Keratinocyte (primary cell): ENCODE measurements at regions not wholly inside any gene's neighbourhood (a gene's known extent, or its start where the extent isn't known, plus 50 kb on each side); places are given as distances from the start of the nearest gene placed in this dataset.

Experiments used
- DNase-seq: peaks from one replicate; pipeline ENCODE4 v3.0.0-alpha.2; 2011; ENCODE audit warnings: low read depth, missing footprints, low spot score
- FAIRE-seq: peaks from 2 replicates; lab custom pipeline; 2011; peaks lifted over from hg19 to GRCh38; lab: Jason Lieb, UNC
- H2AFZ ChIP-seq: 2 replicates; pipeline ENCODE4 v1.6.0; 2012; ENCODE audit warnings: low read length, control low read depth, inconsistent platforms; ENCODE audit not compliant: control insufficient read depth
- H3K27ac ChIP-seq: 2 replicates; pipeline ENCODE4 v1.5.1; 2011; ENCODE audit warnings: low read length; ENCODE audit not compliant: control insufficient read depth, insufficient read depth
- H3K27me3 ChIP-seq: 3 replicates; pipeline ENCODE4 v1.6.0; 2011; ENCODE audit warnings: low read length; ENCODE audit not compliant: control insufficient read depth, insufficient read depth; ENCODE audit errors: extremely low read depth
- H3K36me3 ChIP-seq, 2 experiments: 2 replicates in 1 of 2; 3 replicates in 1 of 2; pipeline ENCODE4 v1.5.1; 2011; ENCODE audit warnings: low read length in 2 of 2, mild to moderate bottlenecking in 1 of 2; ENCODE audit not compliant: control insufficient read depth in 2 of 2, insufficient read depth in 2 of 2; ENCODE audit errors: extremely low read depth in 1 of 2
- H3K4me1 ChIP-seq: 3 replicates; pipeline ENCODE4 v1.5.1; 2011; ENCODE audit warnings: low read length; ENCODE audit not compliant: control insufficient read depth, insufficient read depth; ENCODE audit errors: extremely low read depth
- H3K4me2 ChIP-seq: 3 replicates; pipeline ENCODE4 v1.6.0; 2011; ENCODE audit warnings: low read depth, low read length; ENCODE audit not compliant: control insufficient read depth, insufficient read depth; ENCODE audit errors: extremely low read depth
- H3K4me3 ChIP-seq, 3 experiments: fragments of 200-600 bp in 1 of 3; sonication (generic) in 1 of 3; 2 replicates in 2 of 3; 3 replicates in 1 of 3; pipeline ENCODE4 v1.5.1; 2011 to 2016; ENCODE audit warnings: low read length in 3 of 3, mild to moderate bottlenecking in 3 of 3, control low read depth in 2 of 3, inconsistent platforms in 1 of 3, low read depth in 1 of 3, mixed read lengths in 1 of 3, mixed run types in 1 of 3, moderate library complexity in 1 of 3; ENCODE audit not compliant: control insufficient read depth in 2 of 3, insufficient read depth in 2 of 3; ENCODE audit errors: extremely low read depth in 1 of 3
- H3K79me2 ChIP-seq: 2 replicates; pipeline ENCODE4 v1.6.0; 2012; ENCODE audit warnings: low read length; ENCODE audit not compliant: control insufficient read depth, insufficient read depth
- H3K9ac ChIP-seq: 3 replicates; pipeline ENCODE4 v1.6.0; 2011; ENCODE audit warnings: low read length; ENCODE audit not compliant: control insufficient read depth, insufficient read depth; ENCODE audit errors: extremely low read depth
- H3K9me1 ChIP-seq: 3 replicates; pipeline ENCODE4 v1.6.0; 2011; ENCODE audit warnings: low read length; ENCODE audit not compliant: control insufficient read depth, insufficient read depth; ENCODE audit errors: extremely low read depth
- H3K9me3 ChIP-seq: 2 replicates; pipeline ENCODE4 v1.5.1; 2012; ENCODE audit warnings: low read depth, low read length; ENCODE audit not compliant: control insufficient read depth
- H4K20me1 ChIP-seq: 3 replicates; pipeline ENCODE4 v1.6.0; 2011; ENCODE audit warnings: low read length; ENCODE audit not compliant: control insufficient read depth, insufficient read depth; ENCODE audit errors: extremely low read depth
- EZH2 ChIP-seq: IDR thresholded peaks from one replicate; pipeline ENCODE4 v1.6.1; 2012; ENCODE audit warnings: inconsistent platforms, mild to moderate bottlenecking, low read length, moderate library complexity
- dilution Hi-C: fragments of 300-500 bp; cut with MboI; formaldehyde crosslinking; loops from one replicate; pipeline ENCODE4 v1.7.0; 2020; ENCODE audit warnings: low sequenced_read_pairs; ENCODE audit not compliant: extremely low pct_ligation_motif_present
- TF ChIP-seq, protein P1 (sequence below), 3 experiments: IDR thresholded peaks in 1 of 3; conservative IDR thresholded peaks in 1 of 3; optimal IDR thresholded peaks in 1 of 3; 2 replicates in 2 of 3; 3 replicates in 1 of 3; pipeline versions ENCODE3 to v1.5.1; 2011; ENCODE audit warnings: low read length in 3 of 3, mild to moderate bottlenecking in 3 of 3, moderate library complexity in 2 of 3, control low read depth in 1 of 3, inconsistent platforms in 1 of 3; ENCODE audit not compliant: insufficient read depth in 2 of 3; ENCODE audit errors: extremely low read depth in 1 of 3

DNA sequence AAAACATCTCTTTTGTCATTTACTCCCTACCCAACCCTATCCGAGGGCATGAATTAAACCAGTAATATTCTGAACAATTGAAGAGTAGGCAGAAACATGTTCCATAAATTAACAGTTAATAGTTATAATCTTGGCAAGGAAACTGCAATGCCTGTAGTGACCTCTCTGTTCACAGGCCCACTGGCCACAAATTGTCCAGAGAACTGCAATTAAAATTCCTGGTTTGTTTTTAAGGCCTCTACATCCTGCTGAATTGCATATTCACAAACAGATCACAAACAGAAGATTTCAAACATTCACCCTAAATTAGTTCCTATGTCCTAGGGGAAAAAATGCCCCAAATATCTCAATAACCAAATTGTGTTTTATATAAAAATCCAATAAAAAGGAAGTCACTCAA lies 143.2 kb upstream of the TRPC6 start:
- Histone ChIP-seq H3K4me2 (no peak overlapping the region), H3K9ac (no peak overlapping the region), H3K27me3 (no peaks in the 10 kb centered on the region), H3K27ac (no peak overlapping the region), H3K36me3 (no peaks in the 10 kb centered on the region), H2AFZ (no peak overlapping the region), H3K9me3 (no peaks in the 10 kb centered on the region), H4K20me1 (no peaks in the 10 kb centered on the region), H3K9me1 (no peaks in the 10 kb centered on the region), H3K79me2 (no peaks in the 10 kb centered on the region), H3K4me1 (peaks cover under 1% of the 10 kb centered on the region), H3K4me3 (no peak overlapping the region)
- DNase-seq, result no peak
- dilution Hi-C loops, result no loop called here
- TF ChIP-seq EZH2, result no peak
- TF ChIP-seq, protein P1, sequence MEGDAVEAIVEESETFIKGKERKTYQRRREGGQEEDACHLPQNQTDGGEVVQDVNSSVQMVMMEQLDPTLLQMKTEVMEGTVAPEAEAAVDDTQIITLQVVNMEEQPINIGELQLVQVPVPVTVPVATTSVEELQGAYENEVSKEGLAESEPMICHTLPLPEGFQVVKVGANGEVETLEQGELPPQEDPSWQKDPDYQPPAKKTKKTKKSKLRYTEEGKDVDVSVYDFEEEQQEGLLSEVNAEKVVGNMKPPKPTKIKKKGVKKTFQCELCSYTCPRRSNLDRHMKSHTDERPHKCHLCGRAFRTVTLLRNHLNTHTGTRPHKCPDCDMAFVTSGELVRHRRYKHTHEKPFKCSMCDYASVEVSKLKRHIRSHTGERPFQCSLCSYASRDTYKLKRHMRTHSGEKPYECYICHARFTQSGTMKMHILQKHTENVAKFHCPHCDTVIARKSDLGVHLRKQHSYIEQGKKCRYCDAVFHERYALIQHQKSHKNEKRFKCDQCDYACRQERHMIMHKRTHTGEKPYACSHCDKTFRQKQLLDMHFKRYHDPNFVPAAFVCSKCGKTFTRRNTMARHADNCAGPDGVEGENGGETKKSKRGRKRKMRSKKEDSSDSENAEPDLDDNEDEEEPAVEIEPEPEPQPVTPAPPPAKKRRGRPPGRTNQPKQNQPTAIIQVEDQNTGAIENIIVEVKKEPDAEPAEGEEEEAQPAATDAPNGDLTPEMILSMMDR (optimal IDR thresholded peaks at IDR 0.05 in 1 of 3, IDR thresholded peaks at IDR 0.05 in 1 of 3, conservative IDR thresholded peaks at IDR 0.05 in 1 of 3; ENCODE audit: extremely low read depth in 1 of 3, insufficient read depth in 2 of 3, low read length in 3 of 3), result no peak
- no peak for FAIRE-seq

GRCh38 chr11:101723371-101723770 lies 139.6 kb upstream of the TRPC6 start:
- dilution Hi-C loops, result no loop called here
- no peak for FAIRE-seq

More at GRCh38 chr11:101723371-101723770, 139.6 kb upstream of the TRPC6 start:
- Histone ChIP-seq H3K9me1 (no peaks in the 10 kb centered on the region), H3K4me3 (no peak overlapping the region), H3K79me2 (no peaks in the 10 kb centered on the region), H3K27ac (no peak overlapping the region), H3K4me1 (peaks cover 27% of the 10 kb centered on the region), H3K4me2 (no peak overlapping the region), H3K27me3 (no peaks in the 10 kb centered on the region), H2AFZ (no peak overlapping the region), H4K20me1 (no peaks in the 10 kb centered on the region), H3K9ac (no peak overlapping the region), H3K9me3 (no peaks in the 10 kb centered on the region), H3K36me3 (no peaks in the 10 kb centered on the region)
- no peak for TF ChIP-seq EZH2
- TF ChIP-seq, protein P1 (optimal IDR thresholded peaks at IDR 0.05 in 1 of 3, IDR thresholded peaks at IDR 0.05 in 1 of 3, conservative IDR thresholded peaks at IDR 0.05 in 1 of 3; ENCODE audit: extremely low read depth in 1 of 3, insufficient read depth in 2 of 3, low read length in 3 of 3), result no peak
- DNase-seq, result no peak
